Psoas muscle (tissue), 7 donors: ENCODE measurements at regions not wholly inside any gene's neighbourhood (a gene's known extent, or its start where the extent isn't known, plus 50 kb on each side); places are given as distances from the start of the nearest gene placed in this dataset.

Experiments used
- ATAC-seq, 4 donors: fragments of 200-7000 bp; cut with Tn5 transposase; one replicate each; pipeline ENCODE4 v1.9.1; 2020; ENCODE audit warnings: moderate library complexity in 3 of 4, mild to moderate bottlenecking in 2 of 4
- DNase-seq, 2 donors: peaks; one replicate each; pipeline ENCODE4 v3.0.0-alpha.2; 2020
- H3K27ac ChIP-seq: fragments of 200-600 bp; one replicate; pipeline ENCODE4 v1.8.0; 2022
- H3K27me3 ChIP-seq, 3 donors: fragments of 200-600 bp in 1 of 3; one replicate each; pipeline versions ENCODE4 v1.6.1 to v1.8.0; 2013 to 2022; ENCODE audit warnings: low read length in 2 of 3, mild to moderate bottlenecking in 2 of 3, moderate library complexity in 1 of 3; ENCODE audit not compliant: insufficient read depth in 3 of 3
- H3K36me3 ChIP-seq, 2 donors: fragments of 200-600 bp in 1 of 2; one replicate each; pipeline versions ENCODE4 v1.6.1 to v1.8.0; 2013 to 2022; ENCODE audit warnings: low read depth in 1 of 2, mild to moderate bottlenecking in 1 of 2, moderate library complexity in 1 of 2; ENCODE audit not compliant: insufficient read depth in 1 of 2
- H3K4me1 ChIP-seq: fragments of 200-600 bp; one replicate; pipeline ENCODE4 v1.8.0; 2022
- H3K4me3 ChIP-seq: fragments of 200-600 bp; one replicate; pipeline ENCODE4 v1.8.0; 2022; ENCODE audit warnings: mild to moderate bottlenecking
- H3K9me3 ChIP-seq: fragments of 200-600 bp; one replicate; pipeline ENCODE4 v1.8.0; 2022
- WGBS, 3 donors: extraction: QIAGEN DNeasy Blood & Tissue Kit; methylation state at CpG; one replicate each; pipeline versions ENCODE4 v1.1.6 to v1.1.7; 2013; 5-methylcytosine and 5-hydroxymethylcytosine counted together
- intact Hi-C, 2 donors: fragments of 100-400 bp; cut with DNase I; formaldehyde crosslinking; loops; one replicate each; pipeline versions ENCODE4 v1.11.0 to v1.14.2; 2022
- TF ChIP-seq, protein P1 (sequence below): fragments of 200-600 bp; IDR thresholded peaks from one replicate; pipeline ENCODE4 v1.8.0; 2022; ENCODE audit warnings: antibody characterized with exemption
- donor health status: healthy with polysubstance abuse.
- donor health status: DM: no; HTN: no; CAD: no; lungs with moderate emphysema.
- donor health status: Bipolar disorder and iron deficiency.
- donor health status: healthy.
- donor health status: DM: yes; HTN: yes; CAD: no.
- donor health status: DM: no; HTN: no; CAD: no.
- donor health status: DM: yes; HTN: yes; CAD: no.

DNA sequence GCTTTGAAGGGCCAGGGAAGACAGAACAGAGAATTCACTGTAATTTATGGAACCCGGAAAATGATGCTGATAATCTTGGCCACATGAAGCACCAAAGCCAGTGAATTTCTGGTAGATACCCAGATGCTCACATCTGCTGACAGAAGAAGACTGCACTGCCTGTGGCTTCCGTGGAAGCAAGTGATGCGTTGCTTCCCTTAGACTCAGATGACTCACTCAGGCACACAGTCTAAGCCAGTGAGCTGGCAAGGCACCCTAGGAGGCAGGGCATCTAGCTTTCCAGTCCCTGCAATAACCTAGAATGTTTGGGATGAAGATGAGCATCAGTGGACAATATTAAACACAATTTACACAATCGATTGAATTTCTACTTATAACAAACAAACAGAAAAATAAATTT lies 284.7 kb downstream of the CMPK2 start:
- no peak for ATAC-seq
- Histone ChIP-seq H3K36me3 (no peaks in the 10 kb centered on the region), H3K4me1 (no peaks in the 10 kb centered on the region), H3K4me3 (no peak overlapping the region), H3K27me3 (no peaks in the 10 kb centered on the region), H3K27ac (no peak overlapping the region), H3K9me3 (no peaks in the 10 kb centered on the region)
- TF ChIP-seq, protein P1, sequence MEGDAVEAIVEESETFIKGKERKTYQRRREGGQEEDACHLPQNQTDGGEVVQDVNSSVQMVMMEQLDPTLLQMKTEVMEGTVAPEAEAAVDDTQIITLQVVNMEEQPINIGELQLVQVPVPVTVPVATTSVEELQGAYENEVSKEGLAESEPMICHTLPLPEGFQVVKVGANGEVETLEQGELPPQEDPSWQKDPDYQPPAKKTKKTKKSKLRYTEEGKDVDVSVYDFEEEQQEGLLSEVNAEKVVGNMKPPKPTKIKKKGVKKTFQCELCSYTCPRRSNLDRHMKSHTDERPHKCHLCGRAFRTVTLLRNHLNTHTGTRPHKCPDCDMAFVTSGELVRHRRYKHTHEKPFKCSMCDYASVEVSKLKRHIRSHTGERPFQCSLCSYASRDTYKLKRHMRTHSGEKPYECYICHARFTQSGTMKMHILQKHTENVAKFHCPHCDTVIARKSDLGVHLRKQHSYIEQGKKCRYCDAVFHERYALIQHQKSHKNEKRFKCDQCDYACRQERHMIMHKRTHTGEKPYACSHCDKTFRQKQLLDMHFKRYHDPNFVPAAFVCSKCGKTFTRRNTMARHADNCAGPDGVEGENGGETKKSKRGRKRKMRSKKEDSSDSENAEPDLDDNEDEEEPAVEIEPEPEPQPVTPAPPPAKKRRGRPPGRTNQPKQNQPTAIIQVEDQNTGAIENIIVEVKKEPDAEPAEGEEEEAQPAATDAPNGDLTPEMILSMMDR = no peak
- intact Hi-C loops = no loop called here
- DNase-seq = no peak
- WGBS, 3 donors = 63 to 68% (median 67%) methylated on average over 4 of the region's 4 CpGs

- no peak for DNase-seq
- TF ChIP-seq, protein P1 = no peak
- intact Hi-C loops = no loop called here
- H3K27me3 ChIP-seq = no peaks in the 10 kb centered on the region
- no peak overlapping the region for H3K27ac ChIP-seq
- H3K36me3 ChIP-seq = no peaks in the 10 kb centered on the region
- H3K9me3 ChIP-seq = no peaks in the 10 kb centered on the region
- H3K4me1 ChIP-seq = no peaks in the 10 kb centered on the region
- no peak overlapping the region for H3K4me3 ChIP-seq
- no peak for ATAC-seq
- 69 to 81% (median 74%) methylated on average over 6 of the region's 6 CpGs for WGBS, 3 donors
Observed at GRCh38 chr2:6589150-6589549, 276.6 kb downstream of the CMPK2 start.

DNA sequence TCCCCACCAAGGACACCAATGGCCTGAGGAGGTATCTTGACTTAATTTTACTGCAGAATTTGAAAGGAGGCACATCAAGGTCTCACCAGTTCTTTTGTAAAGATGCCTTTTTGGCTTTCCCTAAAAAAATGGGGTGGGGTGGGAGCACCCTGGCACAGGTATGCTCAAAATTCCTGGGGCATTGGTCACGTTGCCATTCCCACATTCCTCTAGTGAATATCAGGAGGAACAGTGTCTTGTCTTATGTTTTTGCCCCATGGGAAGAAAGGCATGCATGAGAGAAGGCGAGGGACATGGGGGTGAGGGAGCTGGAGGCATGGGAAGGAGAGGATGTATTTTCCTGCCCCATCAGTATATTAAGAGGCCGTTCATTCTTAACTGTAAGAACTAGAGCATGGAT lies 275.3 kb downstream of the CMPK2 start:
- H3K4me3 ChIP-seq = no peak overlapping the region
- no peaks in the 10 kb centered on the region for H3K36me3 ChIP-seq
- no peak for ATAC-seq
- no peak for DNase-seq
- TF ChIP-seq, protein P1 = no peak
- no peaks in the 10 kb centered on the region for H3K4me1 ChIP-seq
- no peaks in the 10 kb centered on the region for H3K9me3 ChIP-seq
- WGBS, 3 donors = 72 to 77% (median 73%) methylated on average over 3 of the region's 3 CpGs
- H3K27me3 ChIP-seq = no peaks in the 10 kb centered on the region
- no peak overlapping the region for H3K27ac ChIP-seq
- intact Hi-C loops = no loop called here

DNA sequence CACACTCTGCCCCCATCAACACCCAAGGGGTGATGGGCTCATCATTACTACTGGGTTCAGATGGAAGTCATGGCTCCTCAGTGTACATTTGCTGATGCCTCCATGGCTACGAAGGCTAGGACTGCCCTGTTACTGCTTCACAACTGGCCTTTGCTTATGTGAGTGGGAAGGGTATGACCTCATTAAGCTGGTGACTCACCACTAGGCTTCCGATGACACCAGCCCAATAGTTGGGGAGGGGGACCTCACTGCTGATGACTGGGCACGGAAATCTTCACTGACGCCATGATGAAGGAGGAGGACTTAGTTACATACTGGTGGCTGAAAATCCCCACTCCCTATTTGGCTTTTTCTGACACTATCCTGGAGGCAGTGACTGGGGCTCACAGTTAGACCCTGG lies 263.2 kb downstream of the CMPK2 start:
- 90 to 92% (median 91%) methylated on average over 4 of the region's 4 CpGs for WGBS, 3 donors
- Histone ChIP-seq H3K27ac (no peak overlapping the region), H3K27me3 (no peaks in the 10 kb centered on the region), H3K4me1 (no peaks in the 10 kb centered on the region), H3K4me3 (no peak overlapping the region), H3K36me3 (no peaks in the 10 kb centered on the region), H3K9me3 (no peaks in the 10 kb centered on the region)
- intact Hi-C loops = no loop called here
- no peak for DNase-seq
- TF ChIP-seq, protein P1 = no peak
- no peak for ATAC-seq

GRCh38 chr2:6605836-6606505 lies 259.7 kb downstream of the CMPK2 start:
- H3K4me1 ChIP-seq = no peaks in the 10 kb centered on the region
- no peak overlapping the region for H3K4me3 ChIP-seq
- intact Hi-C loops = no loop called here
- TF ChIP-seq, protein P1 = no peak
- no peak for ATAC-seq
- no peaks in the 10 kb centered on the region for H3K36me3 ChIP-seq
- DNase-seq = no peak
- no peaks in the 10 kb centered on the region for H3K9me3 ChIP-seq
- no peaks in the 10 kb centered on the region for H3K27me3 ChIP-seq
- no peak overlapping the region for H3K27ac ChIP-seq
- WGBS, 3 donors = 62 to 71% (median 65%) methylated on average over 7 of the region's 7 CpGs
